GM12891 (cell line): ENCODE measurements at regions not wholly inside any gene's neighbourhood (a gene's known extent, or its start where the extent isn't known, plus 50 kb on each side); places are given as distances from the start of the nearest gene placed in this dataset.

ENCODE experiments used
- DNase-seq: peaks from one replicate; pipeline ENCODE4 v3.0.0; 2011; ENCODE audit warnings: low spot score; ENCODE audit not compliant: insufficient read length
- FAIRE-seq: peaks from 2 replicates; lab custom pipeline; 2011; peaks lifted over from hg19 to GRCh38; lab: Jason Lieb, UNC
- PAX5 ChIP-seq: IDR thresholded peaks from 2 replicates; pipeline ENCODE4 v1.6.1; 2011; ENCODE audit warnings: low read length, moderate library complexity, mild to moderate bottlenecking; ENCODE audit not compliant: insufficient read depth, severe bottlenecking
- POLR2A ChIP-seq: IDR thresholded peaks from 2 replicates; pipeline ENCODE4 v1.6.1; 2011; ENCODE audit warnings: low read depth, low read length, control low read depth
- POLR2AphosphoS5 ChIP-seq: IDR thresholded peaks from 2 replicates; pipeline ENCODE4 v1.6.1; 2011; ENCODE audit warnings: low read depth, low read length, control low read depth
- POU2F2 ChIP-seq: IDR thresholded peaks from 2 replicates; pipeline ENCODE4 v1.6.1; 2011; ENCODE audit warnings: low read depth, mild to moderate bottlenecking, control low read depth, low read length, moderate library complexity
- SPI1 ChIP-seq: IDR thresholded peaks from 2 replicates; pipeline ENCODE4 v1.6.1; 2011; ENCODE audit warnings: low read depth, low read length, control low read depth
- TAF1 ChIP-seq: IDR thresholded peaks from 2 replicates; pipeline ENCODE4 v1.6.1; 2011; ENCODE audit warnings: low read depth, low read length, control low read depth

- TF ChIP-seq POLR2AphosphoS5 = no peak
- no peak for TF ChIP-seq POLR2A
- TF ChIP-seq SPI1 = no peak
- DNase-seq (no peak), FAIRE-seq (no peak)
Measured at GRCh38 chr3:141418751-141419150, 50.4 kb downstream of the ZBTB38 start.

- no peak for DNase-seq
- FAIRE-seq = no peak
- no peak for TF ChIP-seq TAF1
- no peak for TF ChIP-seq POLR2A
- no peak for TF ChIP-seq POU2F2
- TF ChIP-seq PAX5 = no peak
- TF ChIP-seq POLR2AphosphoS5 = no peak
- no peak for TF ChIP-seq SPI1
Measured at GRCh38 chr3:141419946-141420345, 51.6 kb downstream of the ZBTB38 start.

GRCh38 chr3:141421186-141421585 is 52.9 kb downstream of the ZBTB38 start:
- DNase-seq (no peak), FAIRE-seq (no peak)
- TF ChIP-seq SPI1 (no peak), TAF1 (no peak), POU2F2 (no peak), PAX5 (no peak), POLR2A (no peak), POLR2AphosphoS5 (no peak)

GRCh38 chr3:141421639-141422319 is 53.5 kb downstream of the ZBTB38 start:
- no peak for FAIRE-seq
- DNase-seq = no peak
- TF ChIP-seq TAF1 = no peak

GRCh38 chr3:141422961-141423582 is 54.8 kb downstream of the ZBTB38 start:
- TF ChIP-seq TAF1 (no peak), POLR2A (no peak), SPI1 (no peak), POLR2AphosphoS5 (no peak)
- no peak for DNase-seq

GRCh38 chr3:141425523-141426233 is 57.4 kb downstream of the ZBTB38 start:
- TF ChIP-seq POU2F2 = no peak
- no peak for TF ChIP-seq TAF1
- TF ChIP-seq POLR2AphosphoS5 = no peak
- TF ChIP-seq SPI1 = no peak
- no peak for TF ChIP-seq PAX5
- TF ChIP-seq POLR2A = no peak
- FAIRE-seq (no peak), DNase-seq (no peak)

More at GRCh38 chr3:141422961-141423582, 54.8 kb downstream of the ZBTB38 start:
- no peak for FAIRE-seq

DNA sequence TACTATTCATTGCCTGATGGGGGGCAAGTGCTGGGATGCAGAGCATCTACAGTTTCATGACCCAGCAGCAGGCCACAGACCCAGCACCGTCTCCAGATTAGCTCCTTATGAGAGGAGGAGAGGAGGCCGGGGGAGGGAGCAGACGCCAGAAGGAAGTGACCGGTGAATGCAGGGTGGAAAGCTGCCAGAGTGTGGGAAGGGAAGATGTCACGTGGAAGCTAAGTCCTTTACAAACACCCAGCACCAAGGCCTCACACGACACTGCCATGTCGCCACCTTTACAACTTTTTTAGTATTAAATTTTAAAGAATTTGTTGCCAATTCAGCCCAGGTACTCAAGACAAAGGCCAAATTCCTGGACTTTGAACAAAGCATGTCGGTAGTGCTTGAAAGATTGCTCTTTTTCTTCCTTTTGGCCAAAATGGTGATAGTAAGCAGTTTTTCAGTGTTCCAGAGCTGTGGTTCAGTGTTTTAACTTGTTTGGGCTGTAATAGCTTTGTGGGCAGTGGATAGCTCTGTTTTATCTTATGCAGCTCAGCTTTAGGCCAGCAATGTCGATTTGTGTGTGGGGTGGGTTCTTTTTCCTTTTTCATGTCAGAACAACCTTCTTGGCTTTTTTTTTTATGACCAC is 58.2 kb downstream of the ZBTB38 start:
- no peak for TF ChIP-seq PAX5
- no peak for TF ChIP-seq TAF1
- no peak for TF ChIP-seq POLR2A
- TF ChIP-seq POLR2AphosphoS5 = no peak
- no peak for TF ChIP-seq SPI1
- TF ChIP-seq POU2F2 = no peak

DNA sequence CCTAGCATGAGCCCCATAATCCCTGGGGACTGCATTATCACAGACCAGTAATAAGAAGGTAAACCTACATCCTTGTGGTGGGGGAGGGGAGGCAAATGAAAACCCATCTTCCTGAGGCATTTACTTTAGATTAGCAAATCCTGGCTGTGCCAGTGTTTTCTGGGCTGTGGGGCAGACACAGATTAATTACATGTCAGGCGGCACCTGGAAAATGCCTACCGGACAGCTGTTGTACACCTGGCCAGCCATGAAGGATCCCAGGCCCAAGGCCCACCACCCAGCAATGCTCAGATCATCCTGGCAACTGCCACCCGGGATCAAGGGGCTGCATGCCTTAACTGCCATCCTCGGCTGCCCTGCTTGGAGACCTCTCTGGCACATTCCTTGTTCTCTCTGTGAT is 59.1 kb upstream of the RASA2 start:
- DNase-seq (no peak), FAIRE-seq (no peak)
- no peak for TF ChIP-seq POLR2A
- no peak for TF ChIP-seq POU2F2
- TF ChIP-seq PAX5 = no peak
- TF ChIP-seq POLR2AphosphoS5 = no peak
- no peak for TF ChIP-seq TAF1
- TF ChIP-seq SPI1 = no peak

More for the DNA sequence above, 58.2 kb downstream of the ZBTB38 start:
- FAIRE-seq (no peak), DNase-seq (no peak)

GRCh38 chr3:141429371-141430035 is 57.3 kb upstream of the RASA2 start:
- DNase-seq = no peak
- FAIRE-seq = no peak
- TF ChIP-seq POLR2AphosphoS5 (no peak), POLR2A (no peak), PAX5 (no peak), SPI1 (no peak), TAF1 (no peak), POU2F2 (no peak)

- no peak for TF ChIP-seq POLR2AphosphoS5
- TF ChIP-seq SPI1 = no peak
- DNase-seq (no peak), FAIRE-seq (no peak)
Measured at GRCh38 chr3:141430316-141430715, 56.5 kb upstream of the RASA2 start.
